Fibroblast of the aortic adventitia (primary cell): ENCODE measurements at regions not wholly inside any gene's neighbourhood (a gene's known extent, or its start where the extent isn't known, plus 50 kb on each side); places are given as distances from the start of the nearest gene placed in this dataset.

Experiments used
- DNase-seq: peaks from one replicate; pipeline ENCODE4 v3.0.0-alpha.2; 2010; ENCODE audit warnings: low read depth
- H3K4me3 ChIP-seq: 2 replicates; pipeline ENCODE4 v1.5.1; 2011; ENCODE audit warnings: low read depth, mild to moderate bottlenecking, control low read depth, low read length, moderate library complexity
- TF ChIP-seq, protein P1 (sequence below): IDR thresholded peaks from 2 replicates; pipeline ENCODE4 v1.5.1; 2011; ENCODE audit warnings: mild to moderate bottlenecking, low read length, control low read depth, inconsistent platforms; ENCODE audit not compliant: insufficient read depth

DNA sequence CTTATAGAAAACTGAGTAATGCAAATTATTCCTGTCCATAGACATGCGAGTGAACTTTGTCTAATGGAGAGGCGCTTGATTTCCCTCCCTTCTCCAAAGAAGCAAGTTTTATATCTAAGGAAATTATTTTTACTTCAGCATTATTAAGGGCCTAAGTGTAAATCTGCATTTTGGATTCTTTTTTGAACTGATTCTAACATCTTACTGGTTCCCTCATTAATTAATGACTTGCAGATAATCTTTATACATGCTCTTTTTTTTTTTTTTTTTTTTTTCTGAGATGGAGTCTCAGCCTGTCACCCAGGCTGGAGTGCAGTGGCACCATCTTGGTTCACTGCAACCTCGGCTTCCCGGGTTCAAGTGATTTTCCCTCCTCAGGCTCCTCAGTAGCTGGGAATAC lies 209.5 kb downstream of the TLE4 start:
- no peak overlapping the region for H3K4me3 ChIP-seq
- DNase-seq = no peak
- TF ChIP-seq, protein P1, sequence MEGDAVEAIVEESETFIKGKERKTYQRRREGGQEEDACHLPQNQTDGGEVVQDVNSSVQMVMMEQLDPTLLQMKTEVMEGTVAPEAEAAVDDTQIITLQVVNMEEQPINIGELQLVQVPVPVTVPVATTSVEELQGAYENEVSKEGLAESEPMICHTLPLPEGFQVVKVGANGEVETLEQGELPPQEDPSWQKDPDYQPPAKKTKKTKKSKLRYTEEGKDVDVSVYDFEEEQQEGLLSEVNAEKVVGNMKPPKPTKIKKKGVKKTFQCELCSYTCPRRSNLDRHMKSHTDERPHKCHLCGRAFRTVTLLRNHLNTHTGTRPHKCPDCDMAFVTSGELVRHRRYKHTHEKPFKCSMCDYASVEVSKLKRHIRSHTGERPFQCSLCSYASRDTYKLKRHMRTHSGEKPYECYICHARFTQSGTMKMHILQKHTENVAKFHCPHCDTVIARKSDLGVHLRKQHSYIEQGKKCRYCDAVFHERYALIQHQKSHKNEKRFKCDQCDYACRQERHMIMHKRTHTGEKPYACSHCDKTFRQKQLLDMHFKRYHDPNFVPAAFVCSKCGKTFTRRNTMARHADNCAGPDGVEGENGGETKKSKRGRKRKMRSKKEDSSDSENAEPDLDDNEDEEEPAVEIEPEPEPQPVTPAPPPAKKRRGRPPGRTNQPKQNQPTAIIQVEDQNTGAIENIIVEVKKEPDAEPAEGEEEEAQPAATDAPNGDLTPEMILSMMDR = no peak

- TF ChIP-seq, protein P1 = no peak
- no peak overlapping the region for H3K4me3 ChIP-seq
- no peak for DNase-seq
Measured at GRCh38 chr9:79780559-79780958, 208.8 kb downstream of the TLE4 start.

GRCh38 chr9:79779901-79780300 lies 208.1 kb downstream of the TLE4 start:
- H3K4me3 ChIP-seq = no peak overlapping the region
- TF ChIP-seq, protein P1 = no peak
- DNase-seq = no peak

DNA sequence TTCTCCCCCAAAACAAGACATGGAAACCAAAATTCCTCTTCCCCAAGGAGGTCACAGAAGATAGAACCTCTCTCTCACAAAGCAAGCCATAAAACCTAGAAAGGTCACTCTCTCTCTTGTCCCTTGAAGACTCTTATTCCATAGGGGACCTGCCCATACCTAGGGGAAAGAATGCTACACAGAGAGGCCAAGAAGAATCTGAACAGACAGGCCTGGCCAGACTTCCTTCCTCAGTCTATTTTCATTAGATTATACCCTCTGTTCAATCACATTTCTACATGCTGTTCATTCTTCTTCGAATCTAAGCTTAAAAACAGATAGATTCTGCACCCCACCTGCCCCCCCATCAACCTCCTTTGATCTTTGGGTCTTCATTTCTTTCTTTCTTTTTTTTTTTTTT lies 206.8 kb downstream of the TLE4 start:
- TF ChIP-seq, protein P1 = no peak
- H3K4me3 ChIP-seq = no peak overlapping the region
- no peak for DNase-seq

DNA sequence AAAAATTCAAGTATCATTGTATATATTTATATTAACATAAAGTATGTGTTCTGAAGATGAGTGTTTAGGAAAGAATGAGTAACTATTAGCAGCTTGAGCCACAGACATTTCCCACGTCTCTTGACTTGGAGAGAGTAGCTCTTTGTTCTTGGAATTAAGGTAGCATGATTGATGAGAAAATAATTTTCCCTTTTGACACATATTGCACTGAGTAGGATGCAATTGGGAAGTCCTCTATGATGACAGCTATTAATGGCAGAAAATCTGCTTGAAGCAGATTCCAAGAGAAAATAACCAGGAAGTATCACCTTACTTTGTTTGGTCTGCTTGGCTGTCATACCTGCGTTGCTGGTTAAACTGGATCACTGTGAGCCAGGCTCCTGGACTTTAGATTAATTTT lies 204.8 kb downstream of the TLE4 start:
- DNase-seq = no peak

More for the DNA sequence above, 204.8 kb downstream of the TLE4 start:
- no peak overlapping the region for H3K4me3 ChIP-seq
- TF ChIP-seq, protein P1 = no peak
